GM23248 (cell line): ENCODE measurements at regions not wholly inside any gene's neighbourhood (a gene's known extent, or its start where the extent isn't known, plus 50 kb on each side); places are given as distances from the start of the nearest gene placed in this dataset.

Source experiments
- EZH2 ChIP-seq: fragments of 200-600 bp; sonication (generic); IDR thresholded peaks from 2 replicates; pipeline ENCODE4 v1.6.1; 2018; ENCODE audit warnings: antibody characterized with exemption, mild to moderate bottlenecking; ENCODE audit not compliant: insufficient read depth, poor library complexity, severe bottlenecking
- EZH2phosphoT487 ChIP-seq: fragments of 200-600 bp; sonication (generic); IDR thresholded peaks from 2 replicates; pipeline ENCODE4 v1.6.1; 2018; ENCODE audit warnings: antibody characterized with exemption, moderate library complexity, mild to moderate bottlenecking, low read depth; ENCODE audit not compliant: insufficient read depth

DNA sequence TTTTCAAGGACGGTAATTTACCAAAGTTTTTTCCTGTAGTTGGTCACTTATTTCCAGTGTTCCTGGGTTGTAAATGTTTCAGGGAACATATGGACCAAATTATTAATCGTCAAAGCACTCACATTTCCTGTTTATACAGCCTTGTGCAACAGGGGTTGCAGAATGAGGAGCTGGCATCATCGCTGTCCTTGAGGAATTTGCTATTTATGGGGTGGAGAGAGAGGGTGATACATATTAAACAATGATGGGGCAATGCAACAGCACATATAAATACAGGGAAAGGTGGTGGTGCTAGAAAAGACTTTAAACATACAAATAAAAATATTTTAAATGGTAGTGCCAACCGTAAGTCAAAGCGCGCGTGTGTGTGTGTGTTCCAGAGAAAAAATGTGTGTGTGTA is 369.8 kb downstream of the NPHP4 start:
- TF ChIP-seq EZH2 = no peak
- no peak for TF ChIP-seq EZH2phosphoT487
